ENCODE measurements at regions not wholly inside any gene's neighbourhood (a gene's known extent, or its start where the extent isn't known, plus 50 kb on each side); places are given as distances from the start of the nearest gene placed in this dataset.

DNA sequence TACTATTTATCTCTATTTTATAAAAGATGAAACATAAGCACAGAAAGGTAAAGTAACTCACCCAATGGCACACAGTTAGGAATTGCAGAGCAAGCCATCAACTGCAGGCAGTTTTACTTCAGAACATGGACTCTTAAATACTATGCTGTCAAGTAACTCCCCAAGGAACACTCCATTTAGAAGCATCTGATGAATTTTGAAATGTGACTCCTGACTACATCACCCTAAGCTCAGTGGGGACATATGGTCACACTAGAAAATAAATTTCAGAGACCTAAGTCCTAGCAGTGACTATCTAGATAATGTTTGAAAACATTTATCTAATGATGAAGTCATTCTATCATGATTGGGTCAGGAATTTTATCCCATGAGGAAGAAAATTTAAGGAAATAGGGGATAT lies 272.8 kb upstream of the ARRDC4 start:
- TF ChIP-seq CTCF (IDR thresholded peaks at IDR 0.05) (no peak), POLR2A (IDR thresholded peaks at IDR 0.05) (no peak)
